ENCODE measurements at regions not wholly inside any gene's neighbourhood (a gene's known extent, or its start where the extent isn't known, plus 50 kb on each side); places are given as distances from the start of the nearest gene placed in this dataset.
A peak's percentile ranks its signal among the peaks of the same experiment; 100 is the strongest.

- CTCF ChIA-PET, result interaction anchor here (1.1 to 1.5 kb wide), 3 partner anchors 10 to 244 kb away, joined by 4 to 5 read pairs (median 5); no protein-coding TSS in a partner anchor
- Histone ChIP-seq H3K27ac (no peak overlapping the region), H3K9me3 (0 out of 3 replicates have a peak, but pooled peaks cover 4% of the 10 kb centered on the region), H3K4me3 (no peak overlapping the region), H3K4me2 (no peak overlapping the region), H3K4me1 (no peaks in the 10 kb centered on the region)
- FAIRE-seq (peak; percentile 7), DNase-seq (ENCODE audit: low read depth in 1 of 2, low spot score in 1 of 2) (no peak), ATAC-seq (no peak)
- POLR2A ChIA-PET, result interaction anchor here (0.6 kb wide), 1 partner anchor 840 kb away, joined by 3 read pairs; no protein-coding TSS in a partner anchor
- TF ChIP-seq CHD2 (IDR thresholded peaks at IDR 0.05; ENCODE audit: low read length, partially characterized antibody) (no peak), BCL3 (IDR thresholded peaks at IDR 0.05) (no peak), TFCP2L1 (CRISPR knock-in tag; IDR thresholded peaks at IDR 0.05) (no peak), MAX (IDR thresholded peaks at IDR 0.05) (no peak), HOXA7 (CRISPR knock-in tag; IDR thresholded peaks at IDR 0.05) (no peak), POLR2AphosphoS2 (conservative IDR thresholded peaks at IDR 0.05; ENCODE audit: low read length) (no peak), MYC (IDR thresholded peaks at IDR 0.05; ENCODE audit: borderline replicate concordance, low read length) (no peak), ZNF302 (CRISPR knock-in tag; IDR thresholded peaks at IDR 0.05) (no peak), ZFP36 (IDR thresholded peaks at IDR 0.05; ENCODE audit: borderline replicate concordance, partially characterized antibody) (no peak), NR3C1 (IDR thresholded peaks at IDR 0.05) (no peak), KDM1A (IDR thresholded peaks at IDR 0.05; ENCODE audit: low read depth) (no peak), ELK1 (IDR thresholded peaks at IDR 0.05; ENCODE audit: low read depth, low read length) (no peak), RCOR1 (IDR thresholded peaks at IDR 0.05; ENCODE audit: low read depth, low read length) (no peak), ZSCAN20 (CRISPR knock-in tag; IDR thresholded peaks at IDR 0.05) (no peak), KDM5A (IDR thresholded peaks at IDR 0.05) (no peak), GATA3 (IDR thresholded peaks at IDR 0.05; ENCODE audit: borderline replicate concordance) (no peak)
- TF ChIP-seq, protein P1, sequence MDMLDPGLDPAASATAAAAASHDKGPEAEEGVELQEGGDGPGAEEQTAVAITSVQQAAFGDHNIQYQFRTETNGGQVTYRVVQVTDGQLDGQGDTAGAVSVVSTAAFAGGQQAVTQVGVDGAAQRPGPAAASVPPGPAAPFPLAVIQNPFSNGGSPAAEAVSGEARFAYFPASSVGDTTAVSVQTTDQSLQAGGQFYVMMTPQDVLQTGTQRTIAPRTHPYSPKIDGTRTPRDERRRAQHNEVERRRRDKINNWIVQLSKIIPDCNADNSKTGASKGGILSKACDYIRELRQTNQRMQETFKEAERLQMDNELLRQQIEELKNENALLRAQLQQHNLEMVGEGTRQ (IDR thresholded peaks at IDR 0.05), result no peak
- 31% methylated on average over 23 of the region's 23 CpGs for WGBS (ENCODE audit: missing lambda C conversion rate)
Measured at GRCh38 chr19:31979949-31980670, 365.3 kb upstream of the ZNF507 start.

- no peak overlapping the region for H3K4me2 ChIP-seq
- H3K9me3 ChIP-seq, result peaks cover 6% of the 10 kb centered on the region; the same call in 1 of the 3 replicates
- POLR2A ChIA-PET, result no interaction called here
- no peak for TF ChIP-seq KDM5A (IDR thresholded peaks at IDR 0.05)
- no peak for TF ChIP-seq HOXA7 (CRISPR knock-in tag; IDR thresholded peaks at IDR 0.05)
- no peak for TF ChIP-seq GATA3 (IDR thresholded peaks at IDR 0.05; ENCODE audit: borderline replicate concordance)
- TF ChIP-seq CHD4 (IDR thresholded peaks at IDR 0.05; ENCODE audit: borderline replicate concordance), result no peak
- no peak for TF ChIP-seq MAZ (IDR thresholded peaks at IDR 0.05; ENCODE audit: borderline replicate concordance, low read depth, low read length)
- TF ChIP-seq POLR2A (IDR thresholded peaks at IDR 0.05; ENCODE audit: low read length), result no peak
- no peak for TF ChIP-seq NPAS2 (CRISPR knock-in tag; IDR thresholded peaks at IDR 0.05; ENCODE audit: borderline replicate concordance)
- no peak for TF ChIP-seq RCOR1 (IDR thresholded peaks at IDR 0.05; ENCODE audit: low read depth, low read length)
- no peak for TF ChIP-seq EP300 (IDR thresholded peaks at IDR 0.05)
- no peak for TF ChIP-seq EHMT2 (IDR thresholded peaks at IDR 0.05; ENCODE audit: low read depth)
- TF ChIP-seq CBX2 (IDR thresholded peaks at IDR 0.05; ENCODE audit: borderline replicate concordance, low read depth), result no peak
- TF ChIP-seq FOXS1 (CRISPR knock-in tag; IDR thresholded peaks at IDR 0.05), result no peak
- no peak for TF ChIP-seq SMC3 (IDR thresholded peaks at IDR 0.05)
- no peak for TF ChIP-seq HOXB5 (CRISPR knock-in tag; IDR thresholded peaks at IDR 0.05)
- no peak for TF ChIP-seq JUN (IDR thresholded peaks at IDR 0.05)
- ATAC-seq (no peak), FAIRE-seq (peak; percentile 68), DNase-seq (ENCODE audit: low read depth in 1 of 2, low spot score in 1 of 2) (no peak)
- WGBS (ENCODE audit: missing lambda C conversion rate), result 50% methylated on average over 5 of the region's 5 CpGs
- CTCF ChIA-PET, result interaction anchor here (0.5 to 1.5 kb wide), 3 partner anchors 14 to 244 kb away, joined by 3 to 5 read pairs (median 5); no protein-coding TSS in a partner anchor
- H3K27ac ChIP-seq, result no peak overlapping the region
- no peaks in the 10 kb centered on the region for H3K4me1 ChIP-seq
- H3K4me3 ChIP-seq, result no peak overlapping the region
Measured at GRCh38 chr19:31980796-31981195, 364.6 kb upstream of the ZNF507 start.

Measured in A549 (cell line).